ENCODE measurements at regions not wholly inside any gene's neighbourhood (a gene's known extent, or its start where the extent isn't known, plus 50 kb on each side); places are given as distances from the start of the nearest gene placed in this dataset.

DNA sequence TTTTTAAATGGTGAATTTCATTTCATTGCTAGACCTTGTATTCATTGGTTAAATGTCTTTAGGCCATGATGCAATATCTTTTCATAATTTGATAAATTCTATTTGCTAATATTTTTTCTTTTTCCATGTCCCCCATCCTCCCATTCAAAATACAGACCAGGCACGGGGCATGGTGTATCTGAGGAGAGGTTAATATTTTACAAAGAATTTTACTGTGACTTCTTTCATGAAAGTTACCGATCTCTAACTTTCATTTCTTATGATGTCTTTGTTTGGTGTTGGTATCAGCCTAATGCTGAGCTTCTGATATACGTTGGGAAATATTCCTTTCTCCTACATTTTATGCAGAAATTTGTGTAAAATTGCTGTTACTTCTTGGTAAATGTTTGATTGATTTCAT is 216.7 kb upstream of the IGFBP3 start:
- no peak overlapping the region for H3K4me3 Mint-ChIP-seq
- H3K27ac Mint-ChIP-seq = no peak overlapping the region
- H3K4me1 ChIP-seq (ENCODE audit: insufficient read depth, low read length) = no peaks in the 10 kb centered on the region
- H3K9me3 Mint-ChIP-seq = no peaks in the 10 kb centered on the region
- no peaks in the 10 kb centered on the region for H3K27me3 Mint-ChIP-seq
- DNase-seq = no peak
- H3K4me1 Mint-ChIP-seq = no peaks in the 10 kb centered on the region
- no peaks in the 10 kb centered on the region for H3K36me3 ChIP-seq (ENCODE audit: insufficient read depth, low read length)
- no peak overlapping the region for H3K4me3 ChIP-seq (ENCODE audit: low read length in 2 of 2)
- intact Hi-C loops (cut with micrococcal nuclease) = no loop called here
- H3K9me3 ChIP-seq (ENCODE audit: control insufficient read depth in 1 of 2, low read length in 2 of 2) = no peaks in the 10 kb centered on the region
- peaks cover 0 to 4% of the 10 kb centered on the region in 2 donors for H3K36me3 Mint-ChIP-seq
- ChIA-PET POLR2A (ENCODE audit: partially characterized antibody) (no interaction called here), CTCF (ENCODE audit: partially characterized antibody) (no interaction called here)
- no peaks in the 10 kb centered on the region for H3K27me3 ChIP-seq (ENCODE audit: insufficient read depth, low read length)
- no peak overlapping the region for H3K27ac ChIP-seq (ENCODE audit: low read depth, low read length)

- no peaks in the 10 kb centered on the region for H3K27me3 Mint-ChIP-seq
- H3K27ac ChIP-seq (ENCODE audit: low read depth, low read length) = no peak overlapping the region
- no peaks in the 10 kb centered on the region for H3K4me1 ChIP-seq (ENCODE audit: insufficient read depth, low read length)
- no peak overlapping the region for H3K4me3 Mint-ChIP-seq
- H3K36me3 ChIP-seq (ENCODE audit: insufficient read depth, low read length) = no peaks in the 10 kb centered on the region
- H3K4me1 Mint-ChIP-seq = no peaks in the 10 kb centered on the region
- CTCF ChIA-PET (ENCODE audit: partially characterized antibody) = no interaction called here
- no peaks in the 10 kb centered on the region for H3K27me3 ChIP-seq (ENCODE audit: insufficient read depth, low read length)
- no peak for DNase-seq
- POLR2A ChIA-PET (ENCODE audit: partially characterized antibody) = no interaction called here
- H3K27ac Mint-ChIP-seq = no peak overlapping the region
- peaks cover 0 to 2% (median 0%) of the 10 kb centered on the region in 8 donors for H3K9me3 Mint-ChIP-seq
- peaks cover 0 to 4% of the 10 kb centered on the region in 2 donors for H3K36me3 Mint-ChIP-seq
- intact Hi-C loops (cut with micrococcal nuclease) = no loop called here
- no peak overlapping the region for H3K4me3 ChIP-seq (ENCODE audit: low read length in 2 of 2)
- no peaks in the 10 kb centered on the region for H3K9me3 ChIP-seq (ENCODE audit: control insufficient read depth in 1 of 2, low read length in 2 of 2)
Observed at GRCh38 chr7:46135557-46135956, 214.5 kb upstream of the IGFBP3 start.

GRCh38 chr7:46134795-46135194 is 213.7 kb upstream of the IGFBP3 start:
- ChIA-PET CTCF (ENCODE audit: partially characterized antibody) (no interaction called here), POLR2A (ENCODE audit: partially characterized antibody) (no interaction called here)
- DNase-seq = no peak
- H3K36me3 ChIP-seq (ENCODE audit: insufficient read depth, low read length) = no peaks in the 10 kb centered on the region
- H3K4me3 ChIP-seq (ENCODE audit: low read length in 2 of 2) = no peak overlapping the region
- Mint-ChIP-seq H3K9me3 (peaks cover 0 to 2% (median 0%) of the 10 kb centered on the region in 8 donors), H3K4me3 (no peak overlapping the region), H3K4me1 (no peaks in the 10 kb centered on the region), H3K27ac (no peak overlapping the region), H3K27me3 (no peaks in the 10 kb centered on the region), H3K36me3 (peaks cover 0 to 4% of the 10 kb centered on the region in 2 donors)
- H3K27me3 ChIP-seq (ENCODE audit: insufficient read depth, low read length) = no peaks in the 10 kb centered on the region
- no peaks in the 10 kb centered on the region for H3K9me3 ChIP-seq (ENCODE audit: control insufficient read depth in 1 of 2, low read length in 2 of 2)
- intact Hi-C loops (cut with micrococcal nuclease) = no loop called here
- H3K27ac ChIP-seq (ENCODE audit: low read depth, low read length) = no peak overlapping the region
- no peaks in the 10 kb centered on the region for H3K4me1 ChIP-seq (ENCODE audit: insufficient read depth, low read length)

DNA sequence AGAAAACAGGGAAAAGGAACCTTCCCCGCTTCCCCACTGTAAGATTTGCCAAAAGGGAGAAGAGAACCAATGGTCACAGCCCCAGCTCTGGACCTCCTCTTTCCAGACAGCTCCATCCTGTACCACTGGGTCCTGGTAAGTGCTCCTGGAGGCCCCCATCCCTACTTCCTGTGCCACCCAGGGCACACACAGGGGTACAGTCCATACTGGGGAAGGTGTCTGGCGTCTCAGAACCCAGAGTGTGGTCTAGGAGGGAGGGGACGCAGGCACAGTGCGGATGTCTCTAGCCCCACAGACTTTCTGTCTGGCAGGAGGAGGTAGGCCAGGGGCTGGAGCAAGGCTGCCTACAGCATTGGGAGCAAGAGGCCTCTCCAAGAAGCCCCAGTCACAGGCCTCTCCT is 213.3 kb upstream of the IGFBP3 start:
- Histone ChIP-seq H3K27ac (ENCODE audit: low read depth, low read length) (no peak overlapping the region), H3K9me3 (ENCODE audit: control insufficient read depth in 1 of 2, low read length in 2 of 2) (no peaks in the 10 kb centered on the region), H3K4me1 (ENCODE audit: insufficient read depth, low read length) (no peaks in the 10 kb centered on the region), H3K36me3 (ENCODE audit: insufficient read depth, low read length) (no peaks in the 10 kb centered on the region), H3K27me3 (ENCODE audit: insufficient read depth, low read length) (no peaks in the 10 kb centered on the region), H3K4me3 (ENCODE audit: low read length in 2 of 2) (no peak overlapping the region)
- H3K4me3 Mint-ChIP-seq = no peak overlapping the region
- CTCF ChIA-PET (ENCODE audit: partially characterized antibody) = no interaction called here
- POLR2A ChIA-PET (ENCODE audit: partially characterized antibody) = no interaction called here
- H3K36me3 Mint-ChIP-seq = peaks cover 0 to 4% of the 10 kb centered on the region in 2 donors
- H3K9me3 Mint-ChIP-seq = peaks cover 0 to 2% (median 0%) of the 10 kb centered on the region in 8 donors
- no peak overlapping the region for H3K27ac Mint-ChIP-seq
- intact Hi-C loops (cut with micrococcal nuclease) = no loop called here
- DNase-seq = no peak
- no peaks in the 10 kb centered on the region for H3K27me3 Mint-ChIP-seq
- H3K4me1 Mint-ChIP-seq = no peaks in the 10 kb centered on the region

DNA sequence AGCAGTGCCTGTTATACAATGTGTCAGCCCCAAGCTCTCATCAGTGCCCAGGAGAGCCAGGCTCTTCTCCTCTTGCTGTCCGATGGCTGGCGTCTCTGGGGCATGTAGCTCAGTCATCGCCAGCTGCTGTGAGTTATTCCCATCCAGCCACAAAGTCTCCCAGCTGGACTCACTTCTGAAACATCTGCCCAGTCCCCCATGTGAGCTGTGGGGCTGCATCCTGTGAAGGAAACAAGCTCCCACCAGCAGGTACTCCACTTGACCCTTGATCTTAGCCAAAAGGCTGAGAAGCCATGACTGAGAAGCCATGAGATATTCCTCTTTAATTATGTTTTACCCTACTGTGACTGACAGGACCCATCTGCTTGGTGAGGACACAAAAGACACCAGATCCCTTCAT is 212.7 kb upstream of the IGFBP3 start:
- Histone ChIP-seq H3K4me3 (ENCODE audit: low read length in 2 of 2) (no peak overlapping the region), H3K27me3 (ENCODE audit: insufficient read depth, low read length) (no peaks in the 10 kb centered on the region), H3K36me3 (ENCODE audit: insufficient read depth, low read length) (no peaks in the 10 kb centered on the region), H3K9me3 (ENCODE audit: control insufficient read depth in 1 of 2, low read length in 2 of 2) (no peaks in the 10 kb centered on the region), H3K4me1 (ENCODE audit: insufficient read depth, low read length) (no peaks in the 10 kb centered on the region), H3K27ac (ENCODE audit: low read depth, low read length) (no peak overlapping the region)
- Mint-ChIP-seq H3K36me3 (peaks cover 0 to 4% of the 10 kb centered on the region in 2 donors), H3K4me3 (no peak overlapping the region), H3K9me3 (peaks cover 0 to 2% (median 0%) of the 10 kb centered on the region in 8 donors), H3K27me3 (no peaks in the 10 kb centered on the region), H3K4me1 (no peaks in the 10 kb centered on the region), H3K27ac (no peak overlapping the region)
- POLR2A ChIA-PET (ENCODE audit: partially characterized antibody) = no interaction called here
- CTCF ChIA-PET (ENCODE audit: partially characterized antibody) = no interaction called here
- no peak for DNase-seq
- intact Hi-C loops (cut with micrococcal nuclease) = no loop called here

- Histone ChIP-seq H3K9me3 (ENCODE audit: control insufficient read depth in 1 of 2, low read length in 2 of 2) (no peaks in the 10 kb centered on the region), H3K4me1 (ENCODE audit: insufficient read depth, low read length) (no peaks in the 10 kb centered on the region), H3K27ac (ENCODE audit: low read depth, low read length) (no peak overlapping the region), H3K27me3 (ENCODE audit: insufficient read depth, low read length) (no peaks in the 10 kb centered on the region), H3K4me3 (ENCODE audit: low read length in 2 of 2) (no peak overlapping the region), H3K36me3 (ENCODE audit: insufficient read depth, low read length) (no peaks in the 10 kb centered on the region)
- H3K4me1 Mint-ChIP-seq = no peaks in the 10 kb centered on the region
- H3K27ac Mint-ChIP-seq = no peak overlapping the region
- peaks cover 0 to 4% of the 10 kb centered on the region in 2 donors for H3K36me3 Mint-ChIP-seq
- ChIA-PET POLR2A (ENCODE audit: partially characterized antibody) (no interaction called here), CTCF (ENCODE audit: partially characterized antibody) (no interaction called here)
- intact Hi-C loops (cut with micrococcal nuclease) = no loop called here
- no peaks in the 10 kb centered on the region for H3K27me3 Mint-ChIP-seq
- no peak for DNase-seq
- H3K9me3 Mint-ChIP-seq = peaks cover 0 to 2% (median 0%) of the 10 kb centered on the region in 8 donors
- no peak overlapping the region for H3K4me3 Mint-ChIP-seq
Observed at GRCh38 chr7:46133072-46133471, 212.0 kb upstream of the IGFBP3 start.

GRCh38 chr7:46131916-46132795 is 211.1 kb upstream of the IGFBP3 start:
- no peak overlapping the region for H3K4me3 ChIP-seq (ENCODE audit: low read length in 2 of 2)
- H3K9me3 ChIP-seq (ENCODE audit: control insufficient read depth in 1 of 2, low read length in 2 of 2) = no peaks in the 10 kb centered on the region
- Mint-ChIP-seq H3K36me3 (peaks cover 0 to 4% of the 10 kb centered on the region in 2 donors), H3K27ac (no peak overlapping the region), H3K27me3 (no peaks in the 10 kb centered on the region), H3K4me3 (no peak overlapping the region), H3K4me1 (no peaks in the 10 kb centered on the region), H3K9me3 (peaks cover 0 to 2% (median 0%) of the 10 kb centered on the region in 8 donors)
- DNase-seq = no peak
- ChIA-PET CTCF (ENCODE audit: partially characterized antibody) (no interaction called here), POLR2A (ENCODE audit: partially characterized antibody) (no interaction called here)
- intact Hi-C loops (cut with micrococcal nuclease) = no loop called here
- H3K4me1 ChIP-seq (ENCODE audit: insufficient read depth, low read length) = no peaks in the 10 kb centered on the region
- no peak overlapping the region for H3K27ac ChIP-seq (ENCODE audit: low read depth, low read length)
- no peaks in the 10 kb centered on the region for H3K27me3 ChIP-seq (ENCODE audit: insufficient read depth, low read length)
- no peaks in the 10 kb centered on the region for H3K36me3 ChIP-seq (ENCODE audit: insufficient read depth, low read length)
